ENCODE measurements at regions not wholly inside any gene's neighbourhood (a gene's known extent, or its start where the extent isn't known, plus 50 kb on each side); places are given as distances from the start of the nearest gene placed in this dataset.

- DNase-seq = no peak
Measured at GRCh38 chr15:37870711-37871110, 63.7 kb upstream of the TMCO5A start.

- no peak for DNase-seq
Measured at GRCh38 chr15:37872661-37873060, 61.8 kb upstream of the TMCO5A start.

- DNase-seq = no peak
Measured at GRCh38 chr15:37873336-37873735, 61.1 kb upstream of the TMCO5A start.

- DNase-seq = no peak
Measured at GRCh38 chr15:37876900-37877299, 57.5 kb upstream of the TMCO5A start.

- no peak for DNase-seq
Measured at GRCh38 chr15:37877851-37878741, 56.3 kb upstream of the TMCO5A start.

- peak; percentile 32 to 50 for DNase-seq
Measured at GRCh38 chr15:37880009-37880834, 54.2 kb upstream of the TMCO5A start.

- DNase-seq = no peak
Measured at GRCh38 chr15:37880835-37881153, 53.6 kb upstream of the TMCO5A start.

GRCh38 chr15:37881237-37882013 is 53.0 kb upstream of the TMCO5A start:
- DNase-seq = no peak

GRCh38 chr15:37882640-37883039 is 51.8 kb upstream of the TMCO5A start:
- no peak for DNase-seq

Measured in right lung (tissue), 2 donors.